ENCODE measurements at regions not wholly inside any gene's neighbourhood (a gene's known extent, or its start where the extent isn't known, plus 50 kb on each side); places are given as distances from the start of the nearest gene placed in this dataset.

- DNase-seq, result no peak
Measured at GRCh38 chr11:120061036-120061760, 76.7 kb downstream of the TRIM29 start.

- DNase-seq, result no peak
Measured at GRCh38 chr11:120060512-120060911, 77.4 kb downstream of the TRIM29 start.

GRCh38 chr11:120058931-120059330 lies 79.0 kb downstream of the TRIM29 start:
- no peak for DNase-seq

GRCh38 chr11:120057595-120058581 lies 80.0 kb downstream of the TRIM29 start:
- DNase-seq, result no peak

- DNase-seq, result no peak
Measured at GRCh38 chr11:120057028-120057330, 80.9 kb downstream of the TRIM29 start.

GRCh38 chr11:120056301-120057027 lies 81.4 kb downstream of the TRIM29 start:
- DNase-seq, result no peak

GRCh38 chr11:120055646-120056045 lies 82.3 kb downstream of the TRIM29 start:
- DNase-seq, result no peak

GRCh38 chr11:120054753-120055045 lies 83.2 kb downstream of the TRIM29 start:
- no peak for DNase-seq

GRCh38 chr11:120054016-120054752 lies 83.7 kb downstream of the TRIM29 start:
- no peak for DNase-seq

- no peak for DNase-seq
Measured at GRCh38 chr11:120052196-120052775, 85.6 kb downstream of the TRIM29 start.

GRCh38 chr11:120044011-120044675 lies 93.8 kb downstream of the TRIM29 start:
- no peak for DNase-seq

GRCh38 chr11:120043328-120043945 lies 94.5 kb downstream of the TRIM29 start:
- no peak for DNase-seq

- DNase-seq, result no peak
Measured at GRCh38 chr11:120041625-120042024, 96.3 kb downstream of the TRIM29 start.

GRCh38 chr11:120040151-120040840 lies 97.6 kb downstream of the TRIM29 start:
- no peak for DNase-seq

GRCh38 chr11:120039039-120039438 lies 98.9 kb downstream of the TRIM29 start:
- DNase-seq, result no peak

- no peak for DNase-seq
Measured at GRCh38 chr11:120037111-120037510, 100.8 kb downstream of the TRIM29 start.

- no peak for DNase-seq
Measured at GRCh38 chr11:120035756-120036155, 102.2 kb downstream of the TRIM29 start.

- DNase-seq, result peak; percentile 28
Measured at GRCh38 chr11:120034881-120035630, 102.9 kb downstream of the TRIM29 start.

- no peak for DNase-seq
Measured at GRCh38 chr11:120034176-120034875, 103.6 kb downstream of the TRIM29 start.

All from NCI-H1694 (cell line).